ENCODE measurements at regions not wholly inside any gene's neighbourhood (a gene's known extent, or its start where the extent isn't known, plus 50 kb on each side); places are given as distances from the start of the nearest gene placed in this dataset.
A peak's percentile ranks its signal among the peaks of the same experiment; 100 is the strongest.

- intact Hi-C loops (cut with DNase I; ENCODE audit: low total_unique reads) = no loop called here
- Histone ChIP-seq H3K27ac (no peak overlapping the region), H3K27me3 (no peaks in the 10 kb centered on the region), H3K36me3 (no peaks in the 10 kb centered on the region), H3K9me3 (no peaks in the 10 kb centered on the region), H3K4me3 (no peak overlapping the region), H3K4me1 (no peaks in the 10 kb centered on the region)
- DNase-seq = no peak
- no peak for TF ChIP-seq EP300 (IDR thresholded peaks at IDR 0.05)
- TF ChIP-seq POLR2AphosphoS5 (IDR thresholded peaks at IDR 0.05) = no peak
- TF ChIP-seq POLR2A (IDR thresholded peaks at IDR 0.05) = no peak
- TF ChIP-seq, protein P1, sequence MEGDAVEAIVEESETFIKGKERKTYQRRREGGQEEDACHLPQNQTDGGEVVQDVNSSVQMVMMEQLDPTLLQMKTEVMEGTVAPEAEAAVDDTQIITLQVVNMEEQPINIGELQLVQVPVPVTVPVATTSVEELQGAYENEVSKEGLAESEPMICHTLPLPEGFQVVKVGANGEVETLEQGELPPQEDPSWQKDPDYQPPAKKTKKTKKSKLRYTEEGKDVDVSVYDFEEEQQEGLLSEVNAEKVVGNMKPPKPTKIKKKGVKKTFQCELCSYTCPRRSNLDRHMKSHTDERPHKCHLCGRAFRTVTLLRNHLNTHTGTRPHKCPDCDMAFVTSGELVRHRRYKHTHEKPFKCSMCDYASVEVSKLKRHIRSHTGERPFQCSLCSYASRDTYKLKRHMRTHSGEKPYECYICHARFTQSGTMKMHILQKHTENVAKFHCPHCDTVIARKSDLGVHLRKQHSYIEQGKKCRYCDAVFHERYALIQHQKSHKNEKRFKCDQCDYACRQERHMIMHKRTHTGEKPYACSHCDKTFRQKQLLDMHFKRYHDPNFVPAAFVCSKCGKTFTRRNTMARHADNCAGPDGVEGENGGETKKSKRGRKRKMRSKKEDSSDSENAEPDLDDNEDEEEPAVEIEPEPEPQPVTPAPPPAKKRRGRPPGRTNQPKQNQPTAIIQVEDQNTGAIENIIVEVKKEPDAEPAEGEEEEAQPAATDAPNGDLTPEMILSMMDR (IDR thresholded peaks at IDR 0.05) = no peak
- 74 to 78% (median 76%) methylated on average over 3 of the region's 3 CpGs for WGBS, 5 donors
Observed at GRCh38 chr9:73344060-73344459, 192.4 kb downstream of the ANXA1 start.

DNA sequence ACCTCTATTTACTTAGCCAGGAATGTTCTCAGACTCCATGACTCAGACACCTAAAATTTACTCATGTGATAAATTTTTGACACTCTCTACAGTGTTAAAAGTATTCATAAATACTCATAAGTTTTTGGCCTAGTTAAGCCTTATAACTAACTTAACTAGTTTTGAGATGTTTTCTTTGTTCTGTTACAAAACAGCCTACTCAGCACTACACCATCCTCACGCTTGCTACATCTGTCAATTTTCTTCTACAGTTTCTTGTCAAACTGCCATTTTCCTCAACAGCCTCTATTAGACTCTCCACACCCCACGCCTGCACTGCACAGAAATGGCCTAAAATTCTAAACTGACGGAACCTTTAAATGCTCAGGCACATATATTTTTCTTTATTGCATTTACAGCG, 195.5 kb downstream of the ANXA1 start:
- Histone ChIP-seq H3K9me3 (no peaks in the 10 kb centered on the region), H3K36me3 (no peaks in the 10 kb centered on the region), H3K27me3 (no peaks in the 10 kb centered on the region), H3K27ac (no peak overlapping the region), H3K4me3 (no peak overlapping the region), H3K4me1 (no peaks in the 10 kb centered on the region)
- TF ChIP-seq, protein P1 (IDR thresholded peaks at IDR 0.05) = no peak
- TF ChIP-seq POLR2A (IDR thresholded peaks at IDR 0.05) (no peak), POLR2AphosphoS5 (IDR thresholded peaks at IDR 0.05) (no peak), EP300 (IDR thresholded peaks at IDR 0.05) (no peak)
- no peak for DNase-seq
- WGBS, 5 donors = 68 to 77% (median 74%) methylated on average over 4 of the region's 4 CpGs
- intact Hi-C loops (cut with DNase I; ENCODE audit: low total_unique reads) = no loop called here

DNA sequence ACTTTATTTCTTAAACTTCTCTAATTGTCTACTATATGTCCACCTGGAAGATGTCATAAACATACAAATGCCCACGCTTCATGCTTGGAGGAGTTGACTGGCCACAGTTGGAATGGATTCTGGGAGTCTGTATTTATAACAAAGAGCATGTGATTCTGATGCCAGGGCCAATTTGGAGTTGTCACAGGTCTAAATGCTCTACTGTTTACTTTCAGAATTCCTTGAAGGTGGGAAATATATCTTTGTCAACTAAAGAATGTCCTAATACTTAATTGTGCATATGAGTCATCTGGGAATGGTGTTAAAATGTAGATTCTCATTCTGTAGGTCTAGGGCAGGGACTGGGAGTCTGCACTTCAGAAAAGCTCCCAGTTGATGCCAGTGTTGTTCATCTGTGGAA, 196.1 kb downstream of the ANXA1 start:
- no peak for DNase-seq
- TF ChIP-seq EP300 (IDR thresholded peaks at IDR 0.05) (no peak), POLR2A (IDR thresholded peaks at IDR 0.05) (no peak), POLR2AphosphoS5 (IDR thresholded peaks at IDR 0.05) (no peak)
- TF ChIP-seq, protein P1 (IDR thresholded peaks at IDR 0.05) = no peak
- no peaks in the 10 kb centered on the region for H3K4me1 ChIP-seq
- no peaks in the 10 kb centered on the region for H3K9me3 ChIP-seq
- whole genome bisulfite sequencing, 5 donors = 52 to 72% (median 68%) methylated on average over 1 of the region's 1 CpG
- intact Hi-C loops (cut with DNase I; ENCODE audit: low total_unique reads) = no loop called here
- no peaks in the 10 kb centered on the region for H3K36me3 ChIP-seq
- no peak overlapping the region for H3K27ac ChIP-seq
- H3K4me3 ChIP-seq = no peak overlapping the region
- no peaks in the 10 kb centered on the region for H3K27me3 ChIP-seq

GRCh38 chr9:73348471-73348870, 196.8 kb downstream of the ANXA1 start:
- TF ChIP-seq, protein P1 (IDR thresholded peaks at IDR 0.05) = no peak
- TF ChIP-seq EP300 (IDR thresholded peaks at IDR 0.05) (no peak), POLR2A (IDR thresholded peaks at IDR 0.05) (no peak), POLR2AphosphoS5 (IDR thresholded peaks at IDR 0.05) (no peak)
- Histone ChIP-seq H3K27me3 (no peaks in the 10 kb centered on the region), H3K27ac (no peak overlapping the region), H3K9me3 (no peaks in the 10 kb centered on the region), H3K4me3 (no peak overlapping the region), H3K4me1 (no peaks in the 10 kb centered on the region), H3K36me3 (no peaks in the 10 kb centered on the region)
- DNase-seq = peak in 1 of 2 donors; percentile 8
- intact Hi-C loops (cut with DNase I; ENCODE audit: low total_unique reads) = no loop called here

Measured in stomach (tissue), 8 donors.